Peyer's patch (tissue), 4 donors: ENCODE measurements at regions not wholly inside any gene's neighbourhood (a gene's known extent, or its start where the extent isn't known, plus 50 kb on each side); places are given as distances from the start of the nearest gene placed in this dataset.

ENCODE experiments used
- DNase-seq, 3 donors: peaks; one replicate each; pipeline ENCODE4 v3.0.0-alpha.2; 2017 to 2019
- H3K27ac ChIP-seq, 4 donors: fragments of 200-600 bp; sonication (generic); one replicate each; pipeline ENCODE4 v1.5.1; 2016 to 2019
- H3K27me3 ChIP-seq, 2 donors: fragments of 200-600 bp; sonication (generic); one replicate each; pipeline ENCODE4 v1.5.1; 2019
- H3K36me3 ChIP-seq, 3 donors: fragments of 200-600 bp; sonication (generic); one replicate each; pipeline ENCODE4 v1.5.1; 2016 to 2019
- H3K4me1 ChIP-seq, 4 donors: fragments of 200-600 bp; sonication (generic); one replicate each; pipeline ENCODE4 v1.5.1; 2016 to 2019
- H3K4me3 ChIP-seq, 4 donors: fragments of 200-600 bp; sonication (generic); 1 replicate in 3 of 4; 2 replicates in 1 of 4; pipeline ENCODE4 v1.5.1; 2016 to 2019; ENCODE audit warnings: mild to moderate bottlenecking in 1 of 4
- H3K9me3 ChIP-seq, 4 donors: fragments of 200-600 bp; sonication (generic); one replicate each; pipeline ENCODE4 v1.5.1; 2016 to 2019; ENCODE audit warnings: mild to moderate bottlenecking in 1 of 4
- POLR2A ChIP-seq, 2 donors: fragments of 450-650 bp; IDR thresholded peaks; one replicate each; pipeline ENCODE4 v1.5.1; 2017; ENCODE audit warnings: antibody characterized with exemption in 2 of 2, mild to moderate bottlenecking in 2 of 2, moderate library complexity in 2 of 2
- TF ChIP-seq, protein P1 (sequence below), 6 experiments: fragments of 450-650 bp in 4 of 6; fragments of 200-600 bp in 2 of 6; sonication (generic) in 1 of 6; IDR thresholded peaks; one replicate each; pipeline ENCODE4 v1.5.1; 2017 to 2019; ENCODE audit warnings: antibody characterized with exemption in 6 of 6, mild to moderate bottlenecking in 3 of 6, moderate library complexity in 1 of 6

GRCh38 chr13:83153848-83154247 is 728.4 kb downstream of the SLITRK1 start:
- DNase-seq, result no peak
- no peaks in the 10 kb centered on the region for H3K27me3 ChIP-seq

GRCh38 chr13:83151308-83151660 is 731.0 kb downstream of the SLITRK1 start:
- no peaks in the 10 kb centered on the region for H3K27me3 ChIP-seq
- no peak for DNase-seq
- H3K4me1 ChIP-seq, result no peaks in the 10 kb centered on the region
- H3K4me3 ChIP-seq, result no peak overlapping the region
- no peak overlapping the region for H3K27ac ChIP-seq
- no peaks in the 10 kb centered on the region for H3K9me3 ChIP-seq
- no peaks in the 10 kb centered on the region for H3K36me3 ChIP-seq
- TF ChIP-seq, protein P1, sequence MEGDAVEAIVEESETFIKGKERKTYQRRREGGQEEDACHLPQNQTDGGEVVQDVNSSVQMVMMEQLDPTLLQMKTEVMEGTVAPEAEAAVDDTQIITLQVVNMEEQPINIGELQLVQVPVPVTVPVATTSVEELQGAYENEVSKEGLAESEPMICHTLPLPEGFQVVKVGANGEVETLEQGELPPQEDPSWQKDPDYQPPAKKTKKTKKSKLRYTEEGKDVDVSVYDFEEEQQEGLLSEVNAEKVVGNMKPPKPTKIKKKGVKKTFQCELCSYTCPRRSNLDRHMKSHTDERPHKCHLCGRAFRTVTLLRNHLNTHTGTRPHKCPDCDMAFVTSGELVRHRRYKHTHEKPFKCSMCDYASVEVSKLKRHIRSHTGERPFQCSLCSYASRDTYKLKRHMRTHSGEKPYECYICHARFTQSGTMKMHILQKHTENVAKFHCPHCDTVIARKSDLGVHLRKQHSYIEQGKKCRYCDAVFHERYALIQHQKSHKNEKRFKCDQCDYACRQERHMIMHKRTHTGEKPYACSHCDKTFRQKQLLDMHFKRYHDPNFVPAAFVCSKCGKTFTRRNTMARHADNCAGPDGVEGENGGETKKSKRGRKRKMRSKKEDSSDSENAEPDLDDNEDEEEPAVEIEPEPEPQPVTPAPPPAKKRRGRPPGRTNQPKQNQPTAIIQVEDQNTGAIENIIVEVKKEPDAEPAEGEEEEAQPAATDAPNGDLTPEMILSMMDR (IDR thresholded peaks at IDR 0.05), result no peak
- TF ChIP-seq POLR2A (IDR thresholded peaks at IDR 0.05), result no peak

More at GRCh38 chr13:83153848-83154247, 728.4 kb downstream of the SLITRK1 start:
- no peaks in the 10 kb centered on the region for H3K36me3 ChIP-seq
- no peaks in the 10 kb centered on the region for H3K9me3 ChIP-seq
- H3K27ac ChIP-seq, result no peak overlapping the region
- TF ChIP-seq, protein P1 (IDR thresholded peaks at IDR 0.05), result no peak
- no peak for TF ChIP-seq POLR2A (IDR thresholded peaks at IDR 0.05)
- no peak overlapping the region for H3K4me3 ChIP-seq
- H3K4me1 ChIP-seq, result no peaks in the 10 kb centered on the region

- Histone ChIP-seq H3K4me3 (no peak overlapping the region), H3K4me1 (no peaks in the 10 kb centered on the region), H3K9me3 (no peaks in the 10 kb centered on the region), H3K27me3 (no peaks in the 10 kb centered on the region), H3K36me3 (no peaks in the 10 kb centered on the region), H3K27ac (no peak overlapping the region)
- DNase-seq, result no peak
- TF ChIP-seq, protein P1 (IDR thresholded peaks at IDR 0.05), result no peak
- TF ChIP-seq POLR2A (IDR thresholded peaks at IDR 0.05), result no peak
Measured at GRCh38 chr13:83150616-83151307, 731.5 kb downstream of the SLITRK1 start.

GRCh38 chr13:83136660-83137059 is 745.6 kb downstream of the SLITRK1 start:
- TF ChIP-seq POLR2A (IDR thresholded peaks at IDR 0.05), result no peak
- TF ChIP-seq, protein P1 (IDR thresholded peaks at IDR 0.05), result no peak
- no peaks in the 10 kb centered on the region for H3K36me3 ChIP-seq
- no peak overlapping the region for H3K27ac ChIP-seq
- no peaks in the 10 kb centered on the region for H3K9me3 ChIP-seq
- no peak overlapping the region for H3K4me3 ChIP-seq
- no peaks in the 10 kb centered on the region for H3K4me1 ChIP-seq
- no peaks in the 10 kb centered on the region for H3K27me3 ChIP-seq
- no peak for DNase-seq

DNA sequence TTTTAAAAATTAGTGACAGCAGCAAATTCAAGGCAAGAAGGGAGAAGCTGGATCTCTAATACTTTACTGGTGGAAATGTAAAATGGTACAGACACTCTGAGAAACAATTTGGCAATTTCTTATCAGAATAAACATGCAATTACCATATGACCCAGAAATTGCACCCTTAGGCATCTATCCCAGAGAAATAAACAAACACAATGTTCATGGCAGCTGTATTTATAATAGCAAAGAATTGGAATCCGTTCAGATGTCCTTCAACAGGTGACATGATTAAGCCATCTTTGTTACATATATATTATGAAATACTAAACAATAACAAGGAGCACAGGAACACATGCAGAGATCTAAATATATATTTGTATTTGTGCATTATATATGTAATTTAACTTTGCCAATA is 756.5 kb downstream of the SLITRK1 start:
- H3K9me3 ChIP-seq, result peaks cover 0 to 3% (median 0%) of the 10 kb centered on the region in 4 donors
- no peaks in the 10 kb centered on the region for H3K36me3 ChIP-seq
- no peak for DNase-seq
- H3K27ac ChIP-seq, result no peak overlapping the region
- H3K4me1 ChIP-seq, result no peaks in the 10 kb centered on the region
- H3K27me3 ChIP-seq, result no peaks in the 10 kb centered on the region
- no peak overlapping the region for H3K4me3 ChIP-seq
- no peak for TF ChIP-seq POLR2A (IDR thresholded peaks at IDR 0.05)
- TF ChIP-seq, protein P1 (IDR thresholded peaks at IDR 0.05), result no peak
